IMR-90 (cell line): ENCODE measurements at regions not wholly inside any gene's neighbourhood (a gene's known extent, or its start where the extent isn't known, plus 50 kb on each side); places are given as distances from the start of the nearest gene placed in this dataset.

ENCODE experiments used
- CTCF ChIP-seq: conservative IDR thresholded peaks from 2 replicates; pipeline ENCODE4 v1.5.1; 2012; ENCODE audit warnings: mild to moderate bottlenecking, low read depth, low read length, improper control_type of control experiment
- FOS ChIP-seq: fragments of 150-350 bp; IDR thresholded peaks from 2 replicates; pipeline ENCODE4 v1.6.1; 2016; ENCODE audit warnings: low read depth, low read length
- MXI1 ChIP-seq: IDR thresholded peaks from 2 replicates; pipeline ENCODE4 v1.6.1; 2012; ENCODE audit warnings: low read depth, mild to moderate bottlenecking, low read length, moderate library complexity, borderline replicate concordance
- POLR2A ChIP-seq: IDR thresholded peaks from 2 replicates; pipeline ENCODE4 v1.6.1; 2012; ENCODE audit warnings: mild to moderate bottlenecking, low read depth, low read length

GRCh38 chr10:123381224-123381623 is 227.0 kb downstream of the BUB3 start:
- TF ChIP-seq POLR2A = no peak
- TF ChIP-seq MXI1 = no peak
- no peak for TF ChIP-seq CTCF
- TF ChIP-seq FOS = no peak
